HG03520 (cell line): ENCODE measurements at regions not wholly inside any gene's neighbourhood (a gene's known extent, or its start where the extent isn't known, plus 50 kb on each side); places are given as distances from the start of the nearest gene placed in this dataset.

Experiments used
- ATAC-seq: cut with Tn5 transposase; IDR thresholded peaks from one replicate; pipeline ENCODE4 v1.9.1; 2021; ENCODE audit warnings: mild to moderate bottlenecking, moderate library complexity; ENCODE audit not compliant: unreplicated experiment

DNA sequence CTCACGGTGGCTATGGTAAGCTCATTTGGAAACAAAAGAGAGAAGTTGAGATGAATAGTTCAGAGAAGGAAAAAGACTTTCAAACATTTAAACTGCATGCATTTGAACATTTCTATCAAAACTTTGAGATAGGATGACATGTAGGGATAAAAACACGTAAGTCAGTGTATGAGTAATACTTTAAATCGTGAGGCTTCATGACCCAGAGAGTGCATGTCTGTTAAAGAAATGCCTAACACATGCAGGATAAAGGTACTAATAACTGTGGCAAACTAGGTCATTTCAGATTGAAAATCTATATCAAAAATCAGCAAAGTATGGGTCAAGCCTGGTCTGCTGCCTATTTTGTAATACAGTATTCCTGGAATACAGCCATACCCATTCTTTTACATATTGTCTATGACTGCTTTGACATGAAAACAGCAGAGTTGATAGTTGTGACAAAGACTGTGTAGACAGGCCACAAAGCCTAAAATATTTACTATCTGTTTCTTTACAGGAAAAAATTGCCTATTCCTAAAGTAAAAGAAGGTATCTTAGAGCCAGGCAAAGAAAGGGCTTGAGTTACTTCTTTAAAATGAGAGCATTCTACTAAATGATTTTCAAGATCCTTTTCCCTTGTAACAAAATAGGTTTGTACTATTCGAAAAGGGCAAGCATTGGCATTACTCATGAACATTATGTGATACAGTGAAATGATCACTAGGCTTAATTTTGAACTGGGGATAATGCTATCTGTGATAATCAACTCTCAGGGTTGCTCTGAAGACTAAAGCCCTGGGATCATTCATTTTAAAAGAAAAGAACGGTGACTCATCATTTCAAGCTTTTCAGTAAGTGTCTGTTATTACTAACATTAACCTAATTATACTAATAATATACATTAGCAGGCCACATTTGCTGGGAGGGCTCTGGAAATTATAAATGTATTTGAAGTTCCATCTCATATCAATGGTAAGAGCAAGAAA, 185.9 kb downstream of the CRPPA start:
- no peak for ATAC-seq

GRCh38 chr7:16234493-16235146, 186.7 kb downstream of the CRPPA start:
- ATAC-seq, result no peak

DNA sequence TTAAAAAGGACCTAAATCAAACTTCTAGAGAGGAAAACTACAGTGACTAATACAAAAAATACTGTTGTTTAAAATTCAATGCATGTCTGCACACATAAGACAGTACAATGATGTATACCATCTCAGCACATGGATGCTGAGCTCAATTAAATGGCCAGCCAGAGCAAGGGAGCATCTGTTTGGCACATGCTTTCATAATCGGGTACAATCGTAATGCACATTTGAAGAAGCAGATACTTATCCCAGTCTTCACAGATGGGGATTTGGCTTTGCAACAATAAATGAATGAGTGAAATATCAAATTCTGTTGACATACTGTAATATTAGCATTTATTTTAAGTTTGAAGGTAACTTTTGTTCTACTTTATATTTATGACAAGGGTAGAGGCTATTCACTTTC, 187.8 kb downstream of the CRPPA start:
- no peak for ATAC-seq

DNA sequence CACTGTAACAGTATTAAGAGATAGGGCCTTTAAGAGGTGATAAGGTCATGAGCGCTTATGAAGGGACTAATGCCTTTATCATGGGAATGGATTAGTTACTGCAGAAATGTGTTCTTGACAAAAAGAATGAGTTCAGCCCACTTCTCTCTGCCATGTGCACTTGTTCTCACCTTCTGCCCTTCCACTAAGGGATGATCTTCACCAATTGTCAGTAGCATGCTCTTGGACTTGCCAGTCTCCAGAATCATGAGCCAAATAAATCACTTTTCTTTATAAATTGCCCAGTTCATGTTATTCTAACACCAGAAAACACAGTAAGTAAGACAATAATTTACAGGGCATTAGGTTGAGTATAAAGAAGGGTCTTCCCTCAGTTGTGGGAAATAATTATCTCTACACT, 189.1 kb downstream of the CRPPA start:
- no peak for ATAC-seq

GRCh38 chr7:16223963-16224707, 197.2 kb downstream of the CRPPA start:
- no peak for ATAC-seq

- no peak for ATAC-seq
Observed at GRCh38 chr7:16212610-16213009, 208.7 kb downstream of the CRPPA start.

GRCh38 chr7:16212032-16212431, 209.3 kb downstream of the CRPPA start:
- no peak for ATAC-seq

- no peak for ATAC-seq
Observed at GRCh38 chr7:16211402-16211925, 209.9 kb downstream of the CRPPA start.

DNA sequence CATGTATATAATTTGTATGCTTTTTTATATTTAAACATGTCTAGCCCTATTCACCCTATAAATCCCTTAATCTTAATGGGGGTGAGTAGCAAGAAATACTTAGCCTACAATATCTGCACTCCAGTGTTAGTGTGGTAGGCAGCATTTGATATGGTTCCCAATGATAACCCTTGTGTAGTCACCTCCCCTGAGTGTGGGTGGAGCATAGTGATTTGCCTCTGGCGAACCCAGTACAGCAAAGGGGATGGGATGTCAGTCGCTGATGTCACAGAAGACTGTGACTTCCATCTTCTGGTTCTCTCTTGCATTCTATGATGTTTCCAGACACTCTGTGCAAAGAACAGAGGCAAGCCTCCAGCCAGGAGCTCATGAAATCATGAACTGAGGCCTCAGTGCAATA, 211.2 kb downstream of the CRPPA start:
- ATAC-seq, result no peak

DNA sequence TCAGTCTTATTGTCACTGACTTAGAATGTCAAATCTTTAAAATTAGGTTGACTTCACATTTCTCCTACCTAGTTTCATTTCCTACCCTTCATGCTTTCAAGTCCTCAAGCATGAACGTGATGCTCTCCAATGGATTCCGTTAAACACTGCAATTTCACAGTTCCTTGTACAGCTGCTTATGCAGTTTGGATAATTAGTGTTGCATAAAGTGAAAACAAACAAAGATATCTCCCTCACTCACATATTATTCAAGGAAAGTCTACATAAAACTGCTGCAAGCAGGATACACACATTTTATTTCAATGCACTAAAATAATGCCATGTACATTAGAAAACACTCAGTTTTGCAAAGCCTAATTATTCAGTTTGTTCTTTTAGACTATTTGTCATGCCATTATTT, 214.0 kb downstream of the CRPPA start:
- no peak for ATAC-seq

DNA sequence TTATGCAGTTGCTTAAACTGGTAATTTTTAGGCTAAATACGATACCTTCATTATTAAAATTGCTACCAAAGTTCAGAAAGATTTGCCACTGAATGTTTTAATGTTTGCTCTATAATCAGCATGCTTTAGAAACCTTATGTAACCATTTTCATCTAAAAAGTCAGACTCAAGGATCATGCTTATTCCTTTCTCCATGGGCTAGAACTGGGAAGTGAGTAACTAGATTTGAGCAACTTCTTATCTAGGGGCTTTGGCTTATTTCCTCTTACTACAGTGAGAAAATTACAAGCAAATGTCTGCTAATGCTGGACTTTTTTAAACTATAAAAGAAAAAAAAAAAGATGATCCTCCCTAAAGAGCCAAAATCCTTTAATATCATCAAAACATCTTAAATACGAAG, 215.9 kb downstream of the CRPPA start:
- no peak for ATAC-seq

DNA sequence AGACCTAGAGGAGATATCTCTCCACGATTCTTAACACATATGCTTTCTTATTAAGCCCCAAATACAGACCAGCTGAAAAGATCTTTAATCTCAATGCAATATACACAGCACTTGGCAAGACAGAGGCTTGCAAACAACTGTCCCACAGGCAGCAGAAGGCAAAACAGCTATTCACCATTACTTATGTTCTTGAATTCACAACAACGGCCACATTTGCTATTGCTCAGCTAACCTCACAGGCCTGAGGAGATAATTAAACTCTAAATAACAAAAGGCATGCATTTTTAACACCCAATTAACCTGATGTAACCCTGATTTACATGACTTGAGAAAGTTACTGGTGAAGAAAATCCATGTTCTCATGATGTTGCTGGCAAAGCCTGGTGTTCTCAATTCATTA, 216.4 kb downstream of the CRPPA start:
- no peak for ATAC-seq

GRCh38 chr7:16203065-16203464, 218.3 kb downstream of the CRPPA start:
- ATAC-seq, result no peak

DNA sequence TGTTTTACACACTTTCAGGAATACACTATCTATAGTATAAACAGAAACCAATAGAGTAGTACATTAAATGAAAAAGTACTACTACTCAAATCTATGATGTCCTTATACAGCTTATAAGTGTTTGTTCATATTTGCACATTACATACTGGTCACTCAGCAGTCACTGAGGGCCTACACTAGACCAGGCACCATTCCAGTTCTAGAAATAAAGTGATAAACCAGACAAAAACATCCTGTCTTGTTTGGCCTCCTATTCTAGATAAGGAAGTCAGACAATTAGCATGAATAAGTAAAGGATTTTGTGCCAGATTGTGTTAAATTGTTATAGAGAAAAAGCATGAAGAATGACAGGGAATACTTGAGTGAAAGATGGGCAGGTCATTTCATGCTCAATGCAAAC, 219.0 kb downstream of the CRPPA start:
- ATAC-seq, result no peak

- no peak for ATAC-seq
Observed at GRCh38 chr7:16200591-16200990, 220.7 kb downstream of the CRPPA start.

DNA sequence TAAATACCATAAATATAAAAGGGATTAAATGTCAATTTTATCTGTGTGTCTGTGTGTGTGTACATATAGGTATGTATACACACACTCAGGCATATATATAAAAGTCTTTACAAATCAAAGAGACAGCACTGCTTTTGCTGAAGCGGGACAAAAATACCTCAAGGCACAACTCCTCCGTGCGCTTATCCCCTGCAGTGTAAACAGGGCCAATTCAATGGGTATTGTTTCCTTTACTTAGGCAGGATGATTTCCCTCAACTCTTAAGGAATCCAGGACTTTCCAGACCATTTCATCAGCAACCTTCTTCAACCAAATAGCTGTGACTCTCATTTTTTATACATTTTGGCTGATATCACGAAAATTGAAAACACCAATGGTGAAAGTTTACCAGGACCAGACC, 227.7 kb downstream of the CRPPA start:
- no peak for ATAC-seq

DNA sequence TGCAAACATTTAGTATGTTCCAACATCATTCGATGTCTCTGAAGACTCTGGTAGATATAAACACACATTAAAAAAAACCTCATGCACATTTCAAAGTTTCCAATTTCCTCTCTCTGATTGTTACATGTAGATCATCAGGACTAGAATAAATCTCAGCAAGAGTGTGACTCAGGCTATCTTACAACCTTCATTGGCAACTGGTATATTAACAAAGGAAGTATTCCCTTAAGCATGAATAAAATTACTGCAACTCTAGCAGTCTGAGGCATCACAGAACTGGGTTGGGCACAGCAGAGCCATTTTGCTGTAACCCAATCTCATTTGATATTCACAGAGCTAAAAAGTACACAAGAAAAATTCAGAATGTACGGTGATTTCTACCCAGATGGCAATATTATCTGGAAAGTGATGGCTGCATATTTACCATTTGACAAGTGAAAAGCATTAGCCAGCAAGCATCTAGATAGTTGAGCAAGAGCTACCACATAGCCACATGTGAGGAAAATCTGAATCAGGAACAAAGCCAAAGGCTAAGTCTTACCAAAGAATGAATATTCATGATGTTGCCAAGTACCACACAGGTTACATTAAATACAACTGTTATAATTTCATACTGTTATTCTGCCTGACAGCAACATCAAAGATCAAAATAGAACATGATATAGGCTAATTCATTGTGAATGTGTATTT, 232.2 kb downstream of the CRPPA start:
- ATAC-seq, result no peak

DNA sequence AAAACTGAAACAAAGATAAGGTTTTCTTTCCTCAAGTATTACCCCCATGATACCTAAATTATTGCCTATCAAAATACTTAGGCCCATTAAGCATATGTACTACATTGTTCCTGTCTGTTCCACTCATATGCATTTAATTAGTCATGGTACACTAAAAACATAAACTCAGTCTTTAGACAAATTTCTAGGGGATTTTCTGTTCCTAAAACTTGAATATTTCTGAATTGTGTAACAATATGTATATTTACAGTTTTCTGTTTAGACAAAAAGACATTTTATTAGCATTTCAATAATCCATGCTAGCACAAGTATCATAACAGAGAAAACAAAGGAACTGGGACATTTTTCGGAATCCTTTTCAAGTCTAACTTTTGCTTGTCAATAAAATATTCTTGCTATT, 234.2 kb downstream of the CRPPA start:
- no peak for ATAC-seq

DNA sequence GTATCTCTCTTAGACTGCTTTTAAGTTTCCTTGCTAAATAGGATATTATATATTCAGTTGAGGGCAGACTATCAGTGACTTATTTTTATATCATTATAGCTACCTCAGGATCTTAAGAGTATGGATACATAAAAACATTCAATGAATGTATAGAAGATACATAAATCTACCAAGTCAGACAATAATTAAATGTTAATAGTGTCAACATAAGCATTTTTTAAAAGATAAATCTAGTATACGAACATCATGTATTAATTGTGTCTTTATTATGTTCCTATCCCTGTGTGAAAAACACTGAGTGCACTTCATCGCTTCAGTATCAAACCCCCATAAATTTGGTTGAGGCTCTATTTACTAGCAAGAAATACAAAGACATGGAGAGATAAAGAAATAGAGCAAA, 242.8 kb downstream of the CRPPA start:
- ATAC-seq, result no peak

- no peak for ATAC-seq
Observed at GRCh38 chr7:16178092-16178491, 243.2 kb downstream of the CRPPA start.

DNA sequence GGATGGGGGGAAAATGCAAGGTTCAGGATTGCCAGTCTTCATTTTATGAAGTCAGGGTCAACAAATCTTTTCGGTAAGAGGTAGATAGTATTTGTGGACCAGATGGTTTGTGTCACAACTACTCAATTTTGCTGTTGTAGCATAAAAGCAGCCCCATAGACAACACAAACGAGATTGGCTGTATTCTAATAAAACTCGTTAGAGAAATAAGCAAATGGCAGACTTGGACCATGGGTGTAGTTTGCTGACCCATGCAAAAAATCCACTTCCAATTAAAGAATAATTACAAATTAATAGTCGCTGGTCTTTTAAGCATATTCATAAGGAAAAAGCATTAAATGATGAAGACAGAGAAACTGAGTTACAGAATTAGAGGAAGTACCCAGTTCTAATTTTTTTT, 247.1 kb downstream of the CRPPA start:
- ATAC-seq, result no peak
